Memory B cell (primary cell): ENCODE measurements at regions not wholly inside any gene's neighbourhood (a gene's known extent, or its start where the extent isn't known, plus 50 kb on each side); places are given as distances from the start of the nearest gene placed in this dataset.
"Not testable (repeated sequence)": the region's sequence is repeated elsewhere in the genome, so short reads cannot be mapped to it uniquely, and the experiment has no call there.

Experiments
- ATAC-seq: fragments of 150-1000 bp; cut with Tn5 transposase; 2 replicates; pipeline ENCODE4 v1.10.0; 2021; ENCODE audit warnings: low read depth, mild to moderate bottlenecking, moderate library complexity
- DNase-seq, 2 donors: peaks; one replicate each; pipeline ENCODE4 v3.0.0; 2022; ENCODE audit warnings: low spot score in 2 of 2
- H3K27ac Mint-ChIP-seq: one replicate; pipeline ENCODE4 v1.8.0; 2022; ENCODE audit warnings: mild to moderate bottlenecking, moderate library complexity, mixed read lengths
- H3K27me3 Mint-ChIP-seq: one replicate; pipeline ENCODE4 v1.8.0; 2022; ENCODE audit warnings: mixed read lengths
- H3K36me3 Mint-ChIP-seq: one replicate; pipeline ENCODE4 v1.8.0; 2022; ENCODE audit warnings: mild to moderate bottlenecking, mixed read lengths
- H3K4me1 Mint-ChIP-seq: one replicate; pipeline ENCODE4 v1.8.0; 2022; ENCODE audit warnings: mixed read lengths
- H3K4me3 Mint-ChIP-seq: one replicate; pipeline ENCODE4 v1.8.0; 2022; ENCODE audit warnings: mild to moderate bottlenecking, moderate library complexity, mixed read lengths
- H3K9me3 Mint-ChIP-seq: one replicate; pipeline ENCODE4 v1.8.0; 2022; ENCODE audit warnings: mixed read lengths

DNA sequence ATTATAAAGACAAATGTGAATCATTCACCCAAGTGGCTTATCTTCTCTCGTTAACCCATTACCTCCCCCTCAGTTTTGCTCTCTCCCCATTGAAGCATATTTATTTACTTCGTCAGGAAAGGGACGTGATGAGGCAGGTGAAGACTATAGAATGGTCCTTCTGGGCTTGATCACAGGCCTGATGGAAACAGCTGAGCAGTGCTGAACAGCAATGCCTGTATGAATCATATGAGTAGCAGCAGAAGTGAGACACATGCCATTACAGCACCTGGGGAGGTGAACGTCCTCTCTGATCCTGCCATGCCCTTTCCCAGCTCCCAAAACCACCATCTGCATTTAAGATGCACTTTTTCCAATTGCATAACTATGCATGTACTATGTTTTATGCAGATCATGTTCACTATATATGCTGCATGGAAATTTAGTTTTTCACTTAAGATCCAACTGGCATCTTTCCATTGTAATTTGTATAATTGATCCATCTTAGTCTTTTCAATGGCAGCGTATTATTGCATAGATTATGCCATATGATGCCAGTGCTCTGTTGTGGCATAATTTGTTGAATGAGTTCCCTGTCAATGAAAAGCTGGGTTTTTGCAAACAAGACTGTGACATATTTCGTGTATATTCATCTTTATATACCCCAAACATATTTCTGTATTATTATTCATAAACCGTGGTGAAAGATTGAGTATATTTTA lies 105.3 kb downstream of the CXCL12 start:
- no peaks in the 10 kb centered on the region for H3K36me3 Mint-ChIP-seq
- no peaks in the 10 kb centered on the region for H3K4me1 Mint-ChIP-seq
- ATAC-seq: no peak
- DNase-seq: no peak
- no peak overlapping the region for H3K27ac Mint-ChIP-seq
- H3K4me3 Mint-ChIP-seq: no peak overlapping the region
- H3K9me3 Mint-ChIP-seq: peaks cover 11% of the 10 kb centered on the region
- peaks cover under 1% of the 10 kb centered on the region for H3K27me3 Mint-ChIP-seq

DNA sequence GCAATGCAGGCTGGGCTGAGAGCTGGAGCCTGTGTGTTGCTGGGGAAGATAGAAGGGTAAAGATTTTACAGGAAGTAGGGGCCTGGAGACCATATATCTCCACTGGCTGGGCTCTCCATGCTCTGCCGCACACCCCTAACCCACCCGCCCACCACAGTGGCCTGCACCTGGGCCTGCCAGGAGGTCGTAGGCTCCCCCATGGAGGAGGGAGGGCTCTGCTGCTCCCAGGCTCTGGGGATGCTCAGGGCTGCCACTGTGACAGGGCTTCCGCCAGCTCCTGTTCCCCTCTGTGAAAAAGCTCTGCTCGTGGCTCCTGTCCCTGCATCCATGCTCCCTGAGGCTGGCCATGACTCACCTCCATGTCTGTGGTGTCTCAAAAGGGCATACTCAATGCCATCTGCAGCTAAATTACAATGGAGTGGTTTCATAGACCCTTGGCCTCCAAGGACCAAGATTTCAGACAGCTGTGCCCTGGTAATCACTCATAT lies 106.0 kb downstream of the CXCL12 start:
- Mint-ChIP-seq H3K4me1 (no peaks in the 10 kb centered on the region), H3K27ac (no peak overlapping the region), H3K4me3 (no peak overlapping the region), H3K36me3 (no peaks in the 10 kb centered on the region), H3K9me3 (peaks cover 11% of the 10 kb centered on the region), H3K27me3 (no peaks in the 10 kb centered on the region)
- ATAC-seq (no peak), DNase-seq (no peak)

DNA sequence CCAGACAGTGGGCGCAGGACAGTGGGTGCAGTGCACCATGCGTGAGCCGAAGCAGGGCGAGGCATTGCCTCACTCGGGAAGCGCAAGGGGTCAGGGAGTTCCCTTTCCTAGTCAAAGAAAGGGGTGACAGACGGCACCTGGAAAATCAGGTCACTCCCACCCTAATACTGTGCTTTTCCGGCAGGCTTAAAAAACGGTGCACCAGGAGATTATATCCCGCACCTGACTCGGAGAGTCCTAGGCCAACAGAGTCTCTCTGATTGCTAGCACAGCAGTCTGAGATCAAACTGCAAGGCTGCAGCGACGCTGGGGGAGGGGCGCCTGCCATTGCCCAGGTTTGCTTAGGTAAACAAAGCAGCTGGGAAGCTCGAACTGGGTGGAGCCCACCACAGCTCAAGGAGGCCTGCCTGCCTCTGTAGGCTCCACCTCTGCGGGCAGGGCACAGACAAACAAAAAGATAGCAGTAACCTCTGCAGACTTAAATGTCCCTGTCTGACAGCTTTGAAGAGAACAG lies 116.4 kb downstream of the CXCL12 start:
- H3K4me3 Mint-ChIP-seq, H3K36me3 Mint-ChIP-seq, H3K27me3 Mint-ChIP-seq, DNase-seq, H3K4me1 Mint-ChIP-seq, ATAC-seq, H3K27ac Mint-ChIP-seq, H3K9me3 Mint-ChIP-seq: not testable (repeated sequence)

DNA sequence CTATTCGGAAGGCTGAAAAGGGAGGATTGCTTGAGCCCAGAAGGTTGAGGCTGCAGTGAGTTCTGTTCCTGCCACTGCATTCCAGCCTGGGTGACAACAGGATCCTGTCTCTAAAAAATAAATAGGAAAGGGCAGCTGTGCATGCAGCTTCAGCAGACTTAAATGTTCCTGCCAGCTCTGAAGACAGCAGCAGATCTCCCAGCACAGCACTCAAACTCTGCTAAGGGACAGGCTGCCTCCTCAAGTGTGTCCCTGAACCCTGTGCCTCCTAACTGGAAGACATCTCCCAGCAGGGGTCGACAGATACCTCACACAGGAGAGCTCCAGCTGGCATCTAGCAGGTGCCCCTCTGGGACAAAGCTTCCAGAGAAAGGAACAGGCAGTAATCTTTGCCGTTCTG lies 117.9 kb downstream of the CXCL12 start:
- Mint-ChIP-seq H3K4me1 (no peaks in the 10 kb centered on the region), H3K36me3 (no peaks in the 10 kb centered on the region), H3K9me3 (peaks cover 4% of the 10 kb centered on the region), H3K4me3 (no peak overlapping the region), H3K27me3 (no peaks in the 10 kb centered on the region), H3K27ac (no peak overlapping the region)
- no peak for DNase-seq
- no peak for ATAC-seq

DNA sequence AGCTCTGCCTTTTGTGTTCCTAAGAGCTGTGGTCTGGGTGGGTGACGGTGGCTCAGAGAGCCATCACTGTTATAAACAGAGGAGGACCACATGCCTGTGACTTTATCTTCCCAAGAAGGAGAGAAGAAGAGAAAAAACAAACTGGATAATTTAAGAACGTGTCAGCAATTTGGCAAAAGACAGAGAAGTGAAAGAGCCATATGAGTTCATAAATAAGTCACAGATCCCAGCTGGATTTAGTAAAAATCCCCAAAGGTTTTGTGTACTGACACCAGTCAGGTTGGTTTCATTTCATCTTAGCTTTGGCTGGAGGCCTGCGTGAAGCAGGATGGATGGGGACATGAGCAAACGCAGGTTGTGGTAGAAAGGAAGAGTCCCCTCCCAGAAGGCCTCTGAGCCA lies 120.7 kb downstream of the CXCL12 start:
- H3K27me3 Mint-ChIP-seq: no peaks in the 10 kb centered on the region
- ATAC-seq (no peak), DNase-seq (no peak)
- H3K9me3 Mint-ChIP-seq: peaks cover 4% of the 10 kb centered on the region
- no peak overlapping the region for H3K27ac Mint-ChIP-seq
- H3K36me3 Mint-ChIP-seq: no peaks in the 10 kb centered on the region
- no peak overlapping the region for H3K4me3 Mint-ChIP-seq
- H3K4me1 Mint-ChIP-seq: no peaks in the 10 kb centered on the region

DNA sequence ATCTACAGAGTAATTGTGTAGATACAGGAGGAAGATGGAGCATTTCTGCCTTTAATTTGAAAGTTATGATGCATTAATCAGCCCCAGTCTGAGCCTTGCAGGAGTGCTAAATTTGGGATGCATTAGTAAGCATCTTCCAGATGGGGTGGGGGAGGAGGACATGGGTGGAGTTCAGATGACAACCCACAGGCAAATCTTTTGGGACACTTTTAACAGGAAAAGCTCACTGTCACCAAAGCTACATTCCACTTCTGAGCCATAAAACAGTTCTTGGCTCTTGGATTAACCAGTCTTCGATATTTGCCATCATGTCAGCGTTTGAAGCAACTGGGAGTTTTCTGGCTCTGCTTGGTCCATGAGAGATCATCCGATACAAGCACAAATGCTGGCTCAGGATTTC lies 121.1 kb downstream of the CXCL12 start:
- Mint-ChIP-seq H3K9me3 (peaks cover 4% of the 10 kb centered on the region), H3K4me3 (no peak overlapping the region), H3K4me1 (no peaks in the 10 kb centered on the region), H3K36me3 (no peaks in the 10 kb centered on the region), H3K27me3 (no peaks in the 10 kb centered on the region), H3K27ac (no peak overlapping the region)
- ATAC-seq (no peak), DNase-seq (no peak)

DNA sequence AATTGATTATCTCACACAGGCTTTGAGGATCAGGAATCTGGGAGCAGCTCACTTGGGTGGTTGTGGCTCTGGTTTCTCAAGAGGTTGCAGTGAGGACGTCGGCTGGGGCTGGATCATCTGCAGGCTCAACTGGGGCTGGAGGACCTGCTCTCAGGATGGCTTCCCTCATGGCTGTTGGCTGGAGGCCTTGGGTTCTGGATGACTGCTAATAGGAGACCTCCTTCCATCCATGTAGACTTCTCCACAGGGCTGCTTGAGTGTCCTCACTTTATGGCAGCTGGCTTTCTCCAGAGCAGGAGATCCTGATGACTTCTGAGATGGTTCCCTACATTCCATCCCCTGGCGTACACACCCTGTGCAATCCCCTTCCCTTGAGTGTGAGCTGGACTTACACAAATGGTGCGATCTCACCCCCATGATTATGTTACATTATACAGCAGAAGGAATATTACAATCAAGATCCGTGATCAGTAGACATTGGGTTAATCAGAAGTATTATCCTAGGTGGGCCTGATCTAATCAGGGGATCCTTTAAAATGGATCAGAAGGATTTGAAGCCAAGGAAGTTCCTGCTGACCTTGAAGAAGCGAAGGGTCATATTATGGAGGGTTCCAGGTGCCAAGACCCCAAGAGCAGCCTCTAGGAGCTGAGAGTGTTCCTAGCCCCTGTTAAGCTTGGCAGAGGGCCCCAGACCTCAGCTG lies 122.2 kb downstream of the CXCL12 start:
- peaks cover 4% of the 10 kb centered on the region for H3K9me3 Mint-ChIP-seq
- H3K4me1 Mint-ChIP-seq: no peaks in the 10 kb centered on the region
- no peak overlapping the region for H3K4me3 Mint-ChIP-seq
- DNase-seq (no peak), ATAC-seq (no peak)
- no peak overlapping the region for H3K27ac Mint-ChIP-seq
- no peaks in the 10 kb centered on the region for H3K36me3 Mint-ChIP-seq
- H3K27me3 Mint-ChIP-seq: no peaks in the 10 kb centered on the region

DNA sequence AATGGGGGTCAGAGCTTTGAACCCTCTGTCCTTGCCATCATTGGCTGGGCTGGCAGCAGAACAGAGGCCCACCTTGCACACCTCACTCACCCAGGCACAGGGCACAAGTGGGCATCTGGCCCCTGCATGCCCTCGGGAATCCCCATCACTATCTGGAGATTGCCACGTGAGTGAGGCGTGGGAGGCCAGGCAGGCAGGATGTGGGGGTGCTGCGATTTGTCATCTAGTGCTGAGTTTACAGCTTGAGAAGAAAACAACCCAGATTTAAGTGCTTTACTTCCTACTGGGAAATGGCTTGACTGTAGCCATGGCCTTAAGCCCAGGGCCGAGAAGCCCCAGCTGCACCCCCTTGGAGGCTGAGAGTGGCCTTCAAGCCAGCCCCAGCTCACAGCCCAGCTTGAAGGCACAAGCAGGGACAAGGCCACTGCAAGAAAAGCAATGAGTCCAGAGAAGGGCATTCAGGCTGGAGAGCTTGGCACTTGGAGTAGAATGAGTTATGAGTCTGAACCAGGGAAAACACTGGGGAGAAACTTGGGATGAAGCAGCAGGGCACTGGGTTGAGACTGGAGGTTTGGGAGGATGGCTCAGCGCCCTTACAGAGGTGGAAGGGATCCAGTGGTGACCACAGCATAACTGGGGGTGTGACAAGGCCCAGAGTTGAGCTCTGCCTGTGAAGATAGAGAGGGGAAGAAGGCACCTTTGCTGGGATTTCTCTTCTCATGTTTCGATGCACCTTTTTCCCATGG lies 123.0 kb downstream of the CXCL12 start:
- H3K4me1 Mint-ChIP-seq: no peaks in the 10 kb centered on the region
- peaks cover 4% of the 10 kb centered on the region for H3K9me3 Mint-ChIP-seq
- H3K36me3 Mint-ChIP-seq: no peaks in the 10 kb centered on the region
- ATAC-seq (no peak), DNase-seq (no peak)
- H3K27ac Mint-ChIP-seq: no peak overlapping the region
- H3K4me3 Mint-ChIP-seq: no peak overlapping the region
- no peaks in the 10 kb centered on the region for H3K27me3 Mint-ChIP-seq

DNA sequence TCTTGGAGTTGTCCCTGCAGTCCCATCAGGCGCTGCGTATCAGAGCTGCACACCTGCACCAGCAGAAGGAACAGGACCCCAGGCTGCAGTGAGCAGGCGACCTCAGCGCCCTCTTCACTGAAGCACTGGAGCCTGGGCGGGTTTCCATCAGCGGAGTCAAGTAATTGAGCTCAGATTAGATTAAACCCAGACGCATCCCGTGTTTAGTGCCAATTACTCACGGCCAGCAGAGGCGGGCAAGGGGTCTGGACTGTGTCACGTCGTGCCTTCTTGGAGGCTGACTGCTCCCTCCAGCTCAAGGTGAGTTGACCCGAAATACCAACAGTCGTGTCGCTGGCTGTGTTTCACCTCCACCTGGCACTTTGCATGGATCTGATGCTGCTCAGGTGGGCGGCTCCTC lies 123.6 kb downstream of the CXCL12 start:
- H3K4me1 Mint-ChIP-seq: no peaks in the 10 kb centered on the region
- H3K36me3 Mint-ChIP-seq: no peaks in the 10 kb centered on the region
- no peak overlapping the region for H3K4me3 Mint-ChIP-seq

DNA sequence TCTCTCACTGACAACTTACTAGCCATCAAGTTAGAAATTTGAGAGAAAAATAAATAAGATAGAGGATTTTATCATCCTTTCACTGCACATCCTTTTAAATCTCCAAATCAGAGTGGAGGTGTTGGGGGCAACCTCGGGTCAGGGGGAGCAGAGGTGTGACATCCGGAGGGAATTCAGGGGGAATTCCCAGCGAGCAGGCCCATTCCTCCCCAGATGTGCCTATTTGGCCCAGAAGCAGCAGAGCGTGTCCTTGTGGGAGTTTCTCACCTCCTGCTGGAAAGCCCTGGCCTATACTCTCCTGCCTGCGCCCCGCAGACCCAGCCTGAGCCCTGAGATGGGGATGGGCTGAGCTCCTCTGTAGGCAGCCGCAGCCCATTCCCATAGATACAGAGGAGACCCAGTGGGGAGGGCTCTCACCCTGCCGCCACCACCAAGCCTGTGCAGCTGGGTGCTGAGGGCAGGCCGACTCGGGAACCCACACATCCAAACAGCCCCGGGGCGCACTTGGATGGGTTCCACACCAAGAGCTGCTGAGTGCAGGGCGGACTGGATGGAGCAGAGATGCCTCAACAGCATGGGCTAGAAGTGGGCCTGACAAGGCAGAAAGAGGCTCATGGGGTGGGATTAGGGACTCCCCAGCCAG lies 124.5 kb downstream of the CXCL12 start:
- H3K4me3 Mint-ChIP-seq: no peak overlapping the region
- H3K4me1 Mint-ChIP-seq: no peaks in the 10 kb centered on the region
- DNase-seq (no peak), ATAC-seq (no peak)
- no peaks in the 10 kb centered on the region for H3K36me3 Mint-ChIP-seq
- no peaks in the 10 kb centered on the region for H3K27me3 Mint-ChIP-seq
- peaks cover 1% of the 10 kb centered on the region for H3K9me3 Mint-ChIP-seq
- H3K27ac Mint-ChIP-seq: no peak overlapping the region

More for the DNA sequence above, 123.6 kb downstream of the CXCL12 start:
- H3K9me3 Mint-ChIP-seq: peaks cover 1% of the 10 kb centered on the region
- no peaks in the 10 kb centered on the region for H3K27me3 Mint-ChIP-seq
- ATAC-seq (no peak), DNase-seq (no peak)
- no peak overlapping the region for H3K27ac Mint-ChIP-seq

DNA sequence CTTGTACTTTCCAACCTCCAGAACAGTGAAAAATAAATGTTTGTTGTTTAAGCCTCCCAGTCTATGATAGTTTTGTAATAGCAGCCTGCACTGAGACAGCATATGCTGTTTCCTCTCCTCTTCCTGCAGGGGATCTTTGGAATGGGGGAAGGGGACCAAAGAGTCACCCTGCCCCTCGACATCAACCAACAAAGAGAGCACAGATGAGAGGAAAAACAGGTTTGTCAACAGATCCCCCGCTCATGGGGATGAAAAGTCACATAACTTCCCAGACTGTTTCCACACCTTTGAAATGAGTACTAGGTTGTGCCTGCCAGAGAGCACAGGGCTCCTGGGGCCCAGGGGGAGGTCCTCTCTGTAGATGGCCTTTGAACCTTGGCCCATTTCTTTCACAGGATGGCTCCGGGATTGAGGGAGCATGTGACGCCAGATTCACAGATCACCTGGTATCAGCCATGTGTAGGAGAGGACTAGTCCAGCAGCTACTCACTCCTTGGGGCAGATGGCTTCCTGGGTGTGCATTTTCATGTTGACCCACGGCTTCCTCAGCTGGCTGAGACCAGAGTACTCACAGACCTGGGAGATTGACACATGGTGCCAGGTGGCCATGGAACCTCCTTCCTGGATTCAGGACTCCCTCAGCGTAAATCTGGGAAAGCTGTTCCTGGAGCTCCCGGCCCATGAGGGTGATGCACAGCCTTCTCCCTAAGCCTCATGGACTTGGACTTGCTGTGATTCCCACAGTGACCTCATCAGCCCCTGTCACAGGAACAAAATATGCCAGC lies 125.6 kb downstream of the CXCL12 start:
- DNase-seq: no peak
- Mint-ChIP-seq H3K9me3 (no peaks in the 10 kb centered on the region), H3K4me3 (no peak overlapping the region), H3K27ac (no peak overlapping the region), H3K36me3 (no peaks in the 10 kb centered on the region), H3K27me3 (no peaks in the 10 kb centered on the region), H3K4me1 (no peaks in the 10 kb centered on the region)
- ATAC-seq: no peak

DNA sequence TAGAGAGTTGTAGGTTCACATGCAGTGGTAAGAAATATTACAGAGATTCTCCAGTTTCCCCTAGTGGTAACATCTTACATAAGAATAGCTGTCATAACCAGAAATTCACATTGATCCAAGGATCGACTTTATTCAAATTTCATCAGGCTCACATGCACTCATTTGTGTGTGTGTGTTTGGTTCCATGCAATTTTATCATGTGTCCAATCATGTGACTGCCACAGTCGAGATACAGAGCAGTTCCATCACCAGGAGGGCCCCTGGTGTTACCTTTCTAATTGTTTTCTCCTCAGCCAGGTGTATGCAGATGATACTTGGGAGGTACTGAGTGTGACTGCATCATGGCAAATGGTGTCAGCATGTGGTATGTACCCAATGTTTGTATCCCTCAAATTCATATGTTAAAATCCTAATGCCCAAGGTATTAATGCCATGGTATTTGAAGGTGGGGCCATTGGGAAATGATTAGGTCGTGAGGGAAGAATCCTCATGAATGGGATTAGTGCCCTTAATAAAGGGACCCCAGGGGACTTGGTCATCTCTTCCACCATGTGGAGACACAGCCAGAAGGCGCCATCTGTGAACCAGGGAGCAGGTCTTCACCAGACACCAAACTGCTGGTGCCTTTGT lies 126.3 kb downstream of the CXCL12 start:
- no peaks in the 10 kb centered on the region for H3K9me3 Mint-ChIP-seq
- no peaks in the 10 kb centered on the region for H3K4me1 Mint-ChIP-seq
- H3K27ac Mint-ChIP-seq: no peak overlapping the region
- no peaks in the 10 kb centered on the region for H3K27me3 Mint-ChIP-seq
- no peaks in the 10 kb centered on the region for H3K36me3 Mint-ChIP-seq
- no peak for DNase-seq
- no peak overlapping the region for H3K4me3 Mint-ChIP-seq
- no peak for ATAC-seq

DNA sequence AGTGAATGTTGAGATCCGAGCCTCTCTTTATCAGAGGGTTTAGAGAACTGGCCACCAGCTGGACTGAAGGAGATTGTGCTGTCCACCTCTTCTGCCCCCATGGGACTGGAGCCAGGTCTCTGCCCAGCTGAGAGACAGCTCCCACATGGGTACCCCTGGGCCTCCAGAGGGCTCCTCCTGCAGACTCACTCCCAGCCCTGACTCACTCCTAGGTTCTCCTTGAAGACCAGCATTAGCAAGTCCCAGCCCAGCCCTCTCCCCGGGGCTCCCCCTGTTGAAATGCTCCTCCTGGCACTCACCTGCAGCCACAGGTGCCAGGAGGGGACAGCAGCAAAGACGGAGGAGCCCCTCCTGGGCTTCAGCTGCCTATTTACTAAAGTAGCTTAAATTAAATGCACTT lies 126.9 kb downstream of the CXCL12 start:
- Mint-ChIP-seq H3K9me3 (no peaks in the 10 kb centered on the region), H3K4me3 (no peak overlapping the region), H3K36me3 (no peaks in the 10 kb centered on the region), H3K4me1 (no peaks in the 10 kb centered on the region), H3K27ac (no peak overlapping the region), H3K27me3 (no peaks in the 10 kb centered on the region)
- DNase-seq (no peak), ATAC-seq (no peak)
